SK-N-SH treated with all-trans-retinoic acid at 6 μM for 48 hours (cell line): ENCODE measurements at regions not wholly inside any gene's neighbourhood (a gene's known extent, or its start where the extent isn't known, plus 50 kb on each side); places are given as distances from the start of the nearest gene placed in this dataset.

Experiments
- ARNTL ChIP-seq: fragments of 450-650 bp; formaldehyde crosslinking; IDR thresholded peaks from 2 replicates; pipeline ENCODE4 v1.5.0; 2020; ENCODE audit warnings: low read depth, mild to moderate bottlenecking, moderate library complexity, borderline replicate concordance
- ISL1 ChIP-seq: fragments of 250-450 bp; sonication (Bioruptor Pico); IDR thresholded peaks from 2 replicates; pipeline ENCODE4 v2.1.2; 2022; ENCODE audit warnings: mild to moderate bottlenecking, moderate library complexity
- OSR1 ChIP-seq: fragments of 250-450 bp; sonication (Bioruptor Pico); IDR thresholded peaks from 2 replicates; pipeline ENCODE4 v1.8.0; 2022; ENCODE audit warnings: moderate library complexity, mild to moderate bottlenecking, inconsistent platforms
- TCF4 ChIP-seq: fragments of 250-450 bp; sonication (Bioruptor Pico); IDR thresholded peaks from 2 replicates; pipeline ENCODE4 v1.8.0; 2021; ENCODE audit warnings: mild to moderate bottlenecking, moderate library complexity, borderline replicate concordance
- TOX ChIP-seq: fragments of 250-450 bp; sonication (Bioruptor Pico); IDR thresholded peaks from 2 replicates; pipeline ENCODE4 v1.8.0; 2021; ENCODE audit warnings: mild to moderate bottlenecking, moderate library complexity, borderline replicate concordance
- ZC3H10 ChIP-seq: fragments of 250-450 bp; sonication (Bioruptor Pico); IDR thresholded peaks from 2 replicates; pipeline ENCODE4 v1.5.1; 2021; ENCODE audit warnings: mild to moderate bottlenecking, moderate library complexity
- ZFP30 ChIP-seq: fragments of 450-650 bp; formaldehyde crosslinking; IDR thresholded peaks from 2 replicates; pipeline ENCODE4 v1.5.0; 2022; ENCODE audit warnings: mild to moderate bottlenecking, moderate library complexity
- ZNF565 ChIP-seq: fragments of 450-650 bp; formaldehyde crosslinking; conservative IDR thresholded peaks from 2 replicates; pipeline ENCODE4 v1.5.0; 2020; ENCODE audit warnings: low read depth, mild to moderate bottlenecking, moderate library complexity
- ZNF8 ChIP-seq: fragments of 450-650 bp; formaldehyde crosslinking; IDR thresholded peaks from 2 replicates; pipeline ENCODE4 v1.5.0; 2020; ENCODE audit warnings: mild to moderate bottlenecking, moderate library complexity
- TF ChIP-seq, protein P1 (sequence below): fragments of 250-450 bp; sonication (Bioruptor Pico); IDR thresholded peaks from 2 replicates; pipeline ENCODE4 v1.5.0; 2020; ENCODE audit warnings: mild to moderate bottlenecking, moderate library complexity
- TF ChIP-seq, protein P2 (sequence below): fragments of 250-450 bp; sonication (Bioruptor Pico); IDR thresholded peaks from 2 replicates; pipeline ENCODE4 v1.8.0; 2020; ENCODE audit warnings: mild to moderate bottlenecking, moderate library complexity, borderline replicate concordance
- TF ChIP-seq, protein P3 (sequence below): fragments of 250-450 bp; sonication (Bioruptor Pico); IDR thresholded peaks from 2 replicates; pipeline ENCODE4 v1.5.1; 2020; ENCODE audit warnings: low read depth, mild to moderate bottlenecking, moderate library complexity
- TF ChIP-seq, protein P4 (sequence below): fragments of 250-450 bp; sonication (Bioruptor Pico); IDR thresholded peaks from 2 replicates; pipeline ENCODE4 v1.8.0; 2021; ENCODE audit warnings: low read depth, mild to moderate bottlenecking, moderate library complexity, borderline replicate concordance

DNA sequence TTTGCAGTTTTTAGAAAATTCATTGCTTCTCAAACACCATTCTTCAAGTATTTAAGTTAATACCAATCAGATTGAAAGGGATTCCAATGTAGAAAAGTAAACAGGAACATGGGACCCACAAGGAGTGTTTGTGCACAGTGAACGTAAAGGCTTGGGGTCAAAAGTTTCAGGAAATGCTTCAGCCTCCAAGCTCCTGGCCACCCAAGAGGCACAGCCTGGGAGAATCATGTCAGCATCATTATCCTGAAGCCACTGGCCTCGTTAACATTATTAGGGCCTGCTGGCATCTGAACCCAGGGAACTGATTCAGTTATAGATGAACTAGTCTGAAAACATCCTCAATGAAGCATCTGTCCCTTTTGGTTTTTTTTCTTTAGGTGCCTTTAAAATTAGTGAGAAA, 122.9 kb downstream of the NXNL2 start:
- TF ChIP-seq TCF4 (CRISPR knock-in tag) (no peak), ZC3H10 (CRISPR knock-in tag) (no peak), ZNF8 (CRISPR knock-in tag) (no peak), ZFP30 (CRISPR knock-in tag) (no peak), ISL1 (no peak), ARNTL (CRISPR knock-in tag) (no peak), OSR1 (CRISPR knock-in tag) (no peak), ZNF565 (CRISPR knock-in tag) (no peak), TOX (CRISPR knock-in tag) (no peak)
- TF ChIP-seq, protein P1, sequence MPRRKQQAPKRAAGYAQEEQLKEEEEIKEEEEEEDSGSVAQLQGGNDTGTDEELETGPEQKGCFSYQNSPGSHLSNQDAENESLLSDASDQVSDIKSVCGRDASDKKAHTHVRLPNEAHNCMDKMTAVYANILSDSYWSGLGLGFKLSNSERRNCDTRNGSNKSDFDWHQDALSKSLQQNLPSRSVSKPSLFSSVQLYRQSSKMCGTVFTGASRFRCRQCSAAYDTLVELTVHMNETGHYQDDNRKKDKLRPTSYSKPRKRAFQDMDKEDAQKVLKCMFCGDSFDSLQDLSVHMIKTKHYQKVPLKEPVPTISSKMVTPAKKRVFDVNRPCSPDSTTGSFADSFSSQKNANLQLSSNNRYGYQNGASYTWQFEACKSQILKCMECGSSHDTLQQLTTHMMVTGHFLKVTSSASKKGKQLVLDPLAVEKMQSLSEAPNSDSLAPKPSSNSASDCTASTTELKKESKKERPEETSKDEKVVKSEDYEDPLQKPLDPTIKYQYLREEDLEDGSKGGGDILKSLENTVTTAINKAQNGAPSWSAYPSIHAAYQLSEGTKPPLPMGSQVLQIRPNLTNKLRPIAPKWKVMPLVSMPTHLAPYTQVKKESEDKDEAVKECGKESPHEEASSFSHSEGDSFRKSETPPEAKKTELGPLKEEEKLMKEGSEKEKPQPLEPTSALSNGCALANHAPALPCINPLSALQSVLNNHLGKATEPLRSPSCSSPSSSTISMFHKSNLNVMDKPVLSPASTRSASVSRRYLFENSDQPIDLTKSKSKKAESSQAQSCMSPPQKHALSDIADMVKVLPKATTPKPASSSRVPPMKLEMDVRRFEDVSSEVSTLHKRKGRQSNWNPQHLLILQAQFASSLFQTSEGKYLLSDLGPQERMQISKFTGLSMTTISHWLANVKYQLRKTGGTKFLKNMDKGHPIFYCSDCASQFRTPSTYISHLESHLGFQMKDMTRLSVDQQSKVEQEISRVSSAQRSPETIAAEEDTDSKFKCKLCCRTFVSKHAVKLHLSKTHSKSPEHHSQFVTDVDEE, result no peak
- TF ChIP-seq, protein P2, sequence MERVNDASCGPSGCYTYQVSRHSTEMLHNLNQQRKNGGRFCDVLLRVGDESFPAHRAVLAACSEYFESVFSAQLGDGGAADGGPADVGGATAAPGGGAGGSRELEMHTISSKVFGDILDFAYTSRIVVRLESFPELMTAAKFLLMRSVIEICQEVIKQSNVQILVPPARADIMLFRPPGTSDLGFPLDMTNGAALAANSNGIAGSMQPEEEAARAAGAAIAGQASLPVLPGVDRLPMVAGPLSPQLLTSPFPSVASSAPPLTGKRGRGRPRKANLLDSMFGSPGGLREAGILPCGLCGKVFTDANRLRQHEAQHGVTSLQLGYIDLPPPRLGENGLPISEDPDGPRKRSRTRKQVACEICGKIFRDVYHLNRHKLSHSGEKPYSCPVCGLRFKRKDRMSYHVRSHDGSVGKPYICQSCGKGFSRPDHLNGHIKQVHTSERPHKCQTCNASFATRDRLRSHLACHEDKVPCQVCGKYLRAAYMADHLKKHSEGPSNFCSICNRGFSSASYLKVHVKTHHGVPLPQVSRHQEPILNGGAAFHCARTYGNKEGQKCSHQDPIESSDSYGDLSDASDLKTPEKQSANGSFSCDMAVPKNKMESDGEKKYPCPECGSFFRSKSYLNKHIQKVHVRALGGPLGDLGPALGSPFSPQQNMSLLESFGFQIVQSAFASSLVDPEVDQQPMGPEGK, result no peak
- TF ChIP-seq, protein P3, sequence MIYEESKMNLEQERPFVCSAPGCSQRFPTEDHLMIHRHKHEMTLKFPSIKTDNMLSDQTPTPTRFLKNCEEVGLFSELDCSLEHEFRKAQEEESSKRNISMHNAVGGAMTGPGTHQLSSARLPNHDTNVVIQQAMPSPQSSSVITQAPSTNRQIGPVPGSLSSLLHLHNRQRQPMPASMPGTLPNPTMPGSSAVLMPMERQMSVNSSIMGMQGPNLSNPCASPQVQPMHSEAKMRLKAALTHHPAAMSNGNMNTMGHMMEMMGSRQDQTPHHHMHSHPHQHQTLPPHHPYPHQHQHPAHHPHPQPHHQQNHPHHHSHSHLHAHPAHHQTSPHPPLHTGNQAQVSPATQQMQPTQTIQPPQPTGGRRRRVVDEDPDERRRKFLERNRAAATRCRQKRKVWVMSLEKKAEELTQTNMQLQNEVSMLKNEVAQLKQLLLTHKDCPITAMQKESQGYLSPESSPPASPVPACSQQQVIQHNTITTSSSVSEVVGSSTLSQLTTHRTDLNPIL, result no peak
- TF ChIP-seq, protein P4, sequence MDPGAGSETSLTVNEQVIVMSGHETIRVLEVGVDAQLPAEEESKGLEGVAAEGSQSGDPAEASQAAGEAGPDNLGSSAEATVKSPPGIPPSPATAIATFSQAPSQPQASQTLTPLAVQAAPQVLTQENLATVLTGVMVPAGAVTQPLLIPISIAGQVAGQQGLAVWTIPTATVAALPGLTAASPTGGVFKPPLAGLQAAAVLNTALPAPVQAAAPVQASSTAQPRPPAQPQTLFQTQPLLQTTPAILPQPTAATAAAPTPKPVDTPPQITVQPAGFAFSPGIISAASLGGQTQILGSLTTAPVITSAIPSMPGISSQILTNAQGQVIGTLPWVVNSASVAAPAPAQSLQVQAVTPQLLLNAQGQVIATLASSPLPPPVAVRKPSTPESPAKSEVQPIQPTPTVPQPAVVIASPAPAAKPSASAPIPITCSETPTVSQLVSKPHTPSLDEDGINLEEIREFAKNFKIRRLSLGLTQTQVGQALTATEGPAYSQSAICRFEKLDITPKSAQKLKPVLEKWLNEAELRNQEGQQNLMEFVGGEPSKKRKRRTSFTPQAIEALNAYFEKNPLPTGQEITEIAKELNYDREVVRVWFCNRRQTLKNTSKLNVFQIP (CRISPR knock-in tag), result no peak
